CD4-positive, alpha-beta memory T cell (primary cell): ENCODE measurements at regions not wholly inside any gene's neighbourhood (a gene's known extent, or its start where the extent isn't known, plus 50 kb on each side); places are given as distances from the start of the nearest gene placed in this dataset.

ENCODE experiments used
- CTCF ChIA-PET: fragments of 350-600 bp; sonication (Branson Sonifier 250); formaldehyde crosslinking; loops from one replicate; lab custom pipeline; 2021; ENCODE audit warnings: inconsistent platforms; ENCODE audit not compliant: partially characterized antibody; lab: Charles Lee
- POLR2A ChIA-PET: fragments of 350-600 bp; sonication (Branson Sonifier 250); formaldehyde crosslinking; loops from one replicate; lab custom pipeline; 2021; ENCODE audit not compliant: partially characterized antibody; lab: Charles Lee
- DNase-seq, 5 donors: peaks; one replicate each; pipeline versions ENCODE4 v3.0.0 to v3.0.0-alpha.2; 2020 to 2022; ENCODE audit warnings: mixed read lengths in 1 of 5
- H3K27ac ChIP-seq: one replicate; pipeline ENCODE4 v1.7.0; 2013; ENCODE audit warnings: low read depth, low read length
- H3K27me3 ChIP-seq: 2 replicates; pipeline ENCODE4 v1.7.0; 2013; ENCODE audit warnings: mild to moderate bottlenecking, low read length, moderate library complexity; ENCODE audit not compliant: insufficient read depth
- H3K36me3 ChIP-seq: 2 replicates; pipeline ENCODE4 v1.7.0; 2013; ENCODE audit warnings: mild to moderate bottlenecking, low read length, moderate library complexity; ENCODE audit not compliant: insufficient read depth
- H3K4me1 ChIP-seq: 2 replicates; pipeline ENCODE4 v1.7.0; 2013; ENCODE audit warnings: mild to moderate bottlenecking, low read length, moderate library complexity; ENCODE audit not compliant: insufficient read depth
- H3K4me3 ChIP-seq, 2 donors: one replicate each; pipeline ENCODE4 v1.7.0; 2013; ENCODE audit warnings: low read length in 2 of 2, mild to moderate bottlenecking in 1 of 2
- H3K9me3 ChIP-seq, 2 donors: one replicate each; pipeline ENCODE4 v1.7.0; 2013; ENCODE audit warnings: low read length in 2 of 2, control low read depth in 1 of 2; ENCODE audit not compliant: control insufficient read depth in 1 of 2
- H3K27ac Mint-ChIP-seq, 7 donors: one replicate each; pipeline ENCODE4 v1.8.0; 2020 to 2021; ENCODE audit warnings: mixed read lengths in 7 of 7, mild to moderate bottlenecking in 6 of 7, inconsistent platforms in 3 of 7, moderate library complexity in 3 of 7
- H3K27me3 Mint-ChIP-seq, 2 donors: one replicate each; pipeline ENCODE4 v1.8.0; 2020 to 2021; ENCODE audit warnings: mixed read lengths in 2 of 2
- H3K36me3 Mint-ChIP-seq, 2 donors: one replicate each; pipeline ENCODE4 v1.8.0; 2020 to 2021; ENCODE audit warnings: mixed read lengths in 2 of 2, inconsistent platforms in 1 of 2, mild to moderate bottlenecking in 1 of 2
- H3K4me1 Mint-ChIP-seq, 4 donors: one replicate each; pipeline ENCODE4 v1.8.0; 2020 to 2021; ENCODE audit warnings: mixed read lengths in 4 of 4, mild to moderate bottlenecking in 1 of 4
- H3K4me3 Mint-ChIP-seq, 8 donors: one replicate each; pipeline ENCODE4 v1.8.0; 2020 to 2021; ENCODE audit warnings: mixed read lengths in 8 of 8, mild to moderate bottlenecking in 7 of 8, moderate library complexity in 6 of 8, inconsistent platforms in 3 of 8
- H3K9me3 Mint-ChIP-seq, 8 donors: one replicate each; pipeline ENCODE4 v1.8.0; 2020 to 2021; ENCODE audit warnings: mixed read lengths in 8 of 8, mild to moderate bottlenecking in 5 of 8, inconsistent platforms in 3 of 8, moderate library complexity in 1 of 8
- intact Hi-C: fragments of 100-400 bp; cut with micrococcal nuclease; formaldehyde crosslinking; loops from one replicate; pipeline ENCODE4 v1.15.1; 2023

GRCh38 chr1:213584272-213584671, 403.5 kb upstream of the PROX1 start:
- no peak overlapping the region for H3K27ac ChIP-seq
- no peak overlapping the region for H3K4me3 ChIP-seq
- Mint-ChIP-seq H3K36me3 (no peaks in the 10 kb centered on the region), H3K27me3 (peaks cover 0 to 3% of the 10 kb centered on the region in 2 donors), H3K27ac (no peak overlapping the region), H3K9me3 (peaks cover 0 to 3% (median 0%) of the 10 kb centered on the region in 8 donors), H3K4me3 (no peak overlapping the region), H3K4me1 (no peaks in the 10 kb centered on the region)
- no peak for DNase-seq
- ChIA-PET CTCF (no interaction called here), POLR2A (no interaction called here)
- no peaks in the 10 kb centered on the region for H3K4me1 ChIP-seq
- intact Hi-C loops: no loop called here
- H3K36me3 ChIP-seq: no peaks in the 10 kb centered on the region
- H3K9me3 ChIP-seq: no peaks in the 10 kb centered on the region
- no peaks in the 10 kb centered on the region for H3K27me3 ChIP-seq

- H3K36me3 Mint-ChIP-seq: no peaks in the 10 kb centered on the region
- H3K4me3 ChIP-seq: no peak overlapping the region
- intact Hi-C loops: no loop called here
- H3K27ac Mint-ChIP-seq: no peak overlapping the region
- no peaks in the 10 kb centered on the region for H3K4me1 Mint-ChIP-seq
- no peaks in the 10 kb centered on the region for H3K4me1 ChIP-seq
- CTCF ChIA-PET: no interaction called here
- H3K9me3 Mint-ChIP-seq: peaks cover 0 to 11% (median 0%) of the 10 kb centered on the region in 8 donors
- DNase-seq: no peak
- peaks cover 0 to 3% of the 10 kb centered on the region in 2 donors for H3K27me3 Mint-ChIP-seq
- no peaks in the 10 kb centered on the region for H3K9me3 ChIP-seq
- POLR2A ChIA-PET: no interaction called here
- no peak overlapping the region for H3K4me3 Mint-ChIP-seq
- H3K27me3 ChIP-seq: no peaks in the 10 kb centered on the region
- no peaks in the 10 kb centered on the region for H3K36me3 ChIP-seq
- no peak overlapping the region for H3K27ac ChIP-seq
Observed at GRCh38 chr1:213585402-213585801, 402.4 kb upstream of the PROX1 start.

- Mint-ChIP-seq H3K27ac (no peak overlapping the region), H3K4me3 (no peak overlapping the region), H3K9me3 (peaks cover 0 to 11% (median 0%) of the 10 kb centered on the region in 8 donors), H3K36me3 (no peaks in the 10 kb centered on the region), H3K4me1 (no peaks in the 10 kb centered on the region), H3K27me3 (peaks cover 0 to 3% of the 10 kb centered on the region in 2 donors)
- Histone ChIP-seq H3K27ac (no peak overlapping the region), H3K36me3 (no peaks in the 10 kb centered on the region), H3K4me3 (no peak overlapping the region), H3K27me3 (no peaks in the 10 kb centered on the region), H3K4me1 (no peaks in the 10 kb centered on the region), H3K9me3 (no peaks in the 10 kb centered on the region)
- ChIA-PET POLR2A (no interaction called here), CTCF (no interaction called here)
- intact Hi-C loops: no loop called here
- DNase-seq: no peak
Observed at GRCh38 chr1:213585959-213586586, 401.7 kb upstream of the PROX1 start.

- Mint-ChIP-seq H3K36me3 (no peaks in the 10 kb centered on the region), H3K9me3 (peaks cover 0 to 11% (median 0%) of the 10 kb centered on the region in 8 donors), H3K27ac (no peak overlapping the region), H3K4me1 (no peaks in the 10 kb centered on the region), H3K4me3 (no peak overlapping the region), H3K27me3 (peaks cover 0 to 3% of the 10 kb centered on the region in 2 donors)
- no peak for DNase-seq
- Histone ChIP-seq H3K27ac (no peak overlapping the region), H3K4me1 (no peaks in the 10 kb centered on the region), H3K9me3 (no peaks in the 10 kb centered on the region), H3K36me3 (no peaks in the 10 kb centered on the region), H3K27me3 (no peaks in the 10 kb centered on the region), H3K4me3 (no peak overlapping the region)
- ChIA-PET CTCF (no interaction called here), POLR2A (no interaction called here)
- intact Hi-C loops: no loop called here
Observed at GRCh38 chr1:213586587-213586972, 401.2 kb upstream of the PROX1 start.

GRCh38 chr1:213596729-213597128, 391.0 kb upstream of the PROX1 start:
- POLR2A ChIA-PET: no interaction called here
- Mint-ChIP-seq H3K36me3 (no peaks in the 10 kb centered on the region), H3K4me1 (no peaks in the 10 kb centered on the region), H3K4me3 (no peak overlapping the region), H3K27me3 (no peaks in the 10 kb centered on the region), H3K27ac (no peak overlapping the region), H3K9me3 (peaks cover 0 to 4% (median 0%) of the 10 kb centered on the region in 8 donors)
- Histone ChIP-seq H3K27me3 (no peaks in the 10 kb centered on the region), H3K27ac (no peak overlapping the region), H3K4me3 (no peak overlapping the region), H3K4me1 (no peaks in the 10 kb centered on the region), H3K36me3 (no peaks in the 10 kb centered on the region), H3K9me3 (no peaks in the 10 kb centered on the region)
- intact Hi-C loops: no loop called here
- no peak for DNase-seq
- CTCF ChIA-PET: no interaction called here

GRCh38 chr1:213598263-213598662, 389.5 kb upstream of the PROX1 start:
- POLR2A ChIA-PET: no interaction called here
- Mint-ChIP-seq H3K27me3 (no peaks in the 10 kb centered on the region), H3K27ac (no peak overlapping the region), H3K36me3 (no peaks in the 10 kb centered on the region), H3K4me1 (no peaks in the 10 kb centered on the region), H3K4me3 (no peak overlapping the region), H3K9me3 (peaks cover 0 to 4% (median 0%) of the 10 kb centered on the region in 8 donors)
- Histone ChIP-seq H3K4me3 (no peak overlapping the region), H3K27me3 (no peaks in the 10 kb centered on the region), H3K27ac (no peak overlapping the region), H3K36me3 (no peaks in the 10 kb centered on the region), H3K9me3 (no peaks in the 10 kb centered on the region), H3K4me1 (no peaks in the 10 kb centered on the region)
- intact Hi-C loops: no loop called here
- CTCF ChIA-PET: no interaction called here
- DNase-seq: no peak

GRCh38 chr1:213600879-213601278, 386.9 kb upstream of the PROX1 start:
- CTCF ChIA-PET: no interaction called here
- POLR2A ChIA-PET: no interaction called here

More at GRCh38 chr1:213600879-213601278, 386.9 kb upstream of the PROX1 start:
- H3K4me3 Mint-ChIP-seq: no peak overlapping the region
- Histone ChIP-seq H3K4me1 (no peaks in the 10 kb centered on the region), H3K36me3 (no peaks in the 10 kb centered on the region), H3K27ac (no peak overlapping the region), H3K9me3 (no peaks in the 10 kb centered on the region), H3K27me3 (no peaks in the 10 kb centered on the region), H3K4me3 (no peak overlapping the region)
- H3K4me1 Mint-ChIP-seq: no peaks in the 10 kb centered on the region
- H3K36me3 Mint-ChIP-seq: no peaks in the 10 kb centered on the region
- peak in 1 of 5 donors; percentile 0 for DNase-seq
- intact Hi-C loops: no loop called here
- peaks cover 0 to 5% (median 1%) of the 10 kb centered on the region in 8 donors for H3K9me3 Mint-ChIP-seq
- no peak overlapping the region for H3K27ac Mint-ChIP-seq
- peaks cover 1 to 4% of the 10 kb centered on the region in 2 donors for H3K27me3 Mint-ChIP-seq
